ENCODE measurements at regions not wholly inside any gene's neighbourhood (a gene's known extent, or its start where the extent isn't known, plus 50 kb on each side); places are given as distances from the start of the nearest gene placed in this dataset.

DNA sequence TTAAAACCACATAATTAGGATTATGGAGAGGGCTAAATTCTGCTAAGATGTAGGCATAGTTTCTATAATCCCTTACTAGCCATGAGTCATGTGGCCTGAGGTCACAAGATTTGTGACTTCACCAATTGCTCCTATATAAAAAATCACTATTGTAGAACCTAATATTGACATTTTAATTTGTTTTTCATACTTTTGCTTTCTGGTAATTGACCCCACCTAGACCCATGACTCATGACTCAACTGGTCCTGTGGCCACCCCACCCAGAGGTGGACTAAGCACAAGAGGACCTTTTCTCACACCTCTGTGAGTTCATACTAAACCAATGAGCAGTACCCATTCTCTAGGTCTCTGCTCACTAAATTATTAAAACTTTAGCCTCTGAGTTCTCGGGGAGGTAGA lies 1567.5 kb upstream of the LRRTM1 start:
- no peaks in the 10 kb centered on the region for H3K36me3 ChIP-seq (ENCODE audit: control insufficient read depth in 2 of 2, insufficient read depth in 2 of 2, low read length in 1 of 2)
- H3K27ac ChIP-seq (ENCODE audit: low read depth in 2 of 2, low read length in 1 of 2), result no peak overlapping the region

GRCh38 chr2:81870119-81870518 lies 1565.6 kb upstream of the LRRTM1 start:
- no peaks in the 10 kb centered on the region for H3K27me3 ChIP-seq (ENCODE audit: control insufficient read depth in 1 of 2, insufficient read depth in 2 of 2, low read length in 2 of 2)
- no peaks in the 10 kb centered on the region for H3K9me3 ChIP-seq (ENCODE audit: control insufficient read depth in 2 of 2, insufficient read depth in 1 of 2, low read depth in 1 of 2, low read length in 1 of 2)
- WGBS, 2 donors, result 76 to 92% methylated on average over 1 of the region's 1 CpG
- no peaks in the 10 kb centered on the region for H3K36me3 ChIP-seq (ENCODE audit: control insufficient read depth in 2 of 2, insufficient read depth in 2 of 2, low read length in 1 of 2)
- no peaks in the 10 kb centered on the region for H3K4me1 ChIP-seq (ENCODE audit: control insufficient read depth in 2 of 2, insufficient read depth in 2 of 2, low read length in 1 of 2)
- H3K4me3 ChIP-seq (ENCODE audit: low read depth in 1 of 2, low read length in 2 of 2), result no peak overlapping the region
- H3K27ac ChIP-seq (ENCODE audit: low read depth in 2 of 2, low read length in 1 of 2), result no peak overlapping the region

More for the DNA sequence above, 1567.5 kb upstream of the LRRTM1 start:
- WGBS, 2 donors, result 87 to 91% methylated on average over 1 of the region's 1 CpG
- H3K27me3 ChIP-seq (ENCODE audit: control insufficient read depth in 1 of 2, insufficient read depth in 2 of 2, low read length in 2 of 2), result no peaks in the 10 kb centered on the region
- H3K4me1 ChIP-seq (ENCODE audit: control insufficient read depth in 2 of 2, insufficient read depth in 2 of 2, low read length in 1 of 2), result no peaks in the 10 kb centered on the region
- H3K4me3 ChIP-seq (ENCODE audit: low read depth in 1 of 2, low read length in 2 of 2), result no peak overlapping the region
- H3K9me3 ChIP-seq (ENCODE audit: control insufficient read depth in 2 of 2, insufficient read depth in 1 of 2, low read depth in 1 of 2, low read length in 1 of 2), result no peaks in the 10 kb centered on the region

GRCh38 chr2:81858998-81859397 lies 1554.4 kb upstream of the LRRTM1 start:
- no peak overlapping the region for H3K4me3 ChIP-seq (ENCODE audit: low read depth in 1 of 2, low read length in 2 of 2)
- H3K27ac ChIP-seq (ENCODE audit: low read depth in 2 of 2, low read length in 1 of 2), result no peak overlapping the region
- H3K9me3 ChIP-seq (ENCODE audit: control insufficient read depth in 2 of 2, insufficient read depth in 1 of 2, low read depth in 1 of 2, low read length in 1 of 2), result no peaks in the 10 kb centered on the region
- WGBS, 2 donors, result 46 to 51% methylated on average over 3 of the region's 3 CpGs
- no peaks in the 10 kb centered on the region for H3K27me3 ChIP-seq (ENCODE audit: control insufficient read depth in 1 of 2, insufficient read depth in 2 of 2, low read length in 2 of 2)
- H3K4me1 ChIP-seq (ENCODE audit: control insufficient read depth in 2 of 2, insufficient read depth in 2 of 2, low read length in 1 of 2), result no peaks in the 10 kb centered on the region
- no peaks in the 10 kb centered on the region for H3K36me3 ChIP-seq (ENCODE audit: control insufficient read depth in 2 of 2, insufficient read depth in 2 of 2, low read length in 1 of 2)

DNA sequence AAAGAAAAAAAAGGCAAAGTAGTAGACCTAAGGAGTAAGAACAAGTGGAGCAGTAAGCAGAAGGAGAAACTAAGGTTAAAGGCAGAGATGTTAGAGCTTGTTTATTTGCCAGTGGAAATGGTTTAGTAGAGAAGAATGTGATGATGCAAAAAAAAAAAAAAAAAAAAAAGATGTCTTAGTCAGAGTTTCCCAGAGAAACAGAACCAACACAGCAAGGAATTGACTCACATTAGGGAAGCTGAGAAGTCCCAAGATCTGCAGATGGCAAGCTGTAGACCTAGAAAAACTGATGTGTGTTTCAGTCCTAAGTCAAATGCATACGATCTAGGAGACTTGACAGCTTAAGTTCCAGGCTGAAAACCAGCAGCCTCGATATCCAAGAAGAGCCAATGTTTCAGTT lies 1548.8 kb upstream of the LRRTM1 start:
- no peaks in the 10 kb centered on the region for H3K27me3 ChIP-seq (ENCODE audit: control insufficient read depth in 1 of 2, insufficient read depth in 2 of 2, low read length in 2 of 2)
- H3K4me1 ChIP-seq (ENCODE audit: control insufficient read depth in 2 of 2, insufficient read depth in 2 of 2, low read length in 1 of 2), result no peaks in the 10 kb centered on the region
- WGBS, 2 donors, result 81 to 83% methylated on average over 2 of the region's 2 CpGs
- no peaks in the 10 kb centered on the region for H3K9me3 ChIP-seq (ENCODE audit: control insufficient read depth in 2 of 2, insufficient read depth in 1 of 2, low read depth in 1 of 2, low read length in 1 of 2)
- H3K4me3 ChIP-seq (ENCODE audit: low read depth in 1 of 2, low read length in 2 of 2), result no peak overlapping the region
- no peaks in the 10 kb centered on the region for H3K36me3 ChIP-seq (ENCODE audit: control insufficient read depth in 2 of 2, insufficient read depth in 2 of 2, low read length in 1 of 2)
- H3K27ac ChIP-seq (ENCODE audit: low read depth in 2 of 2, low read length in 1 of 2), result no peak overlapping the region

- 80 to 85% methylated on average over 2 of the region's 2 CpGs for WGBS, 2 donors
- no peaks in the 10 kb centered on the region for H3K27me3 ChIP-seq (ENCODE audit: control insufficient read depth in 1 of 2, insufficient read depth in 2 of 2, low read length in 2 of 2)
- no peaks in the 10 kb centered on the region for H3K36me3 ChIP-seq (ENCODE audit: control insufficient read depth in 2 of 2, insufficient read depth in 2 of 2, low read length in 1 of 2)
- H3K9me3 ChIP-seq (ENCODE audit: control insufficient read depth in 2 of 2, insufficient read depth in 1 of 2, low read depth in 1 of 2, low read length in 1 of 2), result no peaks in the 10 kb centered on the region
- H3K27ac ChIP-seq (ENCODE audit: low read depth in 2 of 2, low read length in 1 of 2), result no peak overlapping the region
- no peaks in the 10 kb centered on the region for H3K4me1 ChIP-seq (ENCODE audit: control insufficient read depth in 2 of 2, insufficient read depth in 2 of 2, low read length in 1 of 2)
- no peak overlapping the region for H3K4me3 ChIP-seq (ENCODE audit: low read depth in 1 of 2, low read length in 2 of 2)
These were observed 1548.1 kb upstream of the LRRTM1 start for GRCh38 chr2:81852651-81853050.

GRCh38 chr2:81839780-81840179 lies 1535.2 kb upstream of the LRRTM1 start:
- Histone ChIP-seq H3K4me3 (ENCODE audit: low read depth in 1 of 2, low read length in 2 of 2) (no peak overlapping the region), H3K4me1 (ENCODE audit: control insufficient read depth in 2 of 2, insufficient read depth in 2 of 2, low read length in 1 of 2) (no peaks in the 10 kb centered on the region), H3K27ac (ENCODE audit: low read depth in 2 of 2, low read length in 1 of 2) (no peak overlapping the region), H3K36me3 (ENCODE audit: control insufficient read depth in 2 of 2, insufficient read depth in 2 of 2, low read length in 1 of 2) (no peaks in the 10 kb centered on the region), H3K27me3 (ENCODE audit: control insufficient read depth in 1 of 2, insufficient read depth in 2 of 2, low read length in 2 of 2) (no peaks in the 10 kb centered on the region), H3K9me3 (ENCODE audit: control insufficient read depth in 2 of 2, insufficient read depth in 1 of 2, low read depth in 1 of 2, low read length in 1 of 2) (no peaks in the 10 kb centered on the region)
- WGBS, 2 donors, result 37 to 56% methylated on average over 2 of the region's 2 CpGs

DNA sequence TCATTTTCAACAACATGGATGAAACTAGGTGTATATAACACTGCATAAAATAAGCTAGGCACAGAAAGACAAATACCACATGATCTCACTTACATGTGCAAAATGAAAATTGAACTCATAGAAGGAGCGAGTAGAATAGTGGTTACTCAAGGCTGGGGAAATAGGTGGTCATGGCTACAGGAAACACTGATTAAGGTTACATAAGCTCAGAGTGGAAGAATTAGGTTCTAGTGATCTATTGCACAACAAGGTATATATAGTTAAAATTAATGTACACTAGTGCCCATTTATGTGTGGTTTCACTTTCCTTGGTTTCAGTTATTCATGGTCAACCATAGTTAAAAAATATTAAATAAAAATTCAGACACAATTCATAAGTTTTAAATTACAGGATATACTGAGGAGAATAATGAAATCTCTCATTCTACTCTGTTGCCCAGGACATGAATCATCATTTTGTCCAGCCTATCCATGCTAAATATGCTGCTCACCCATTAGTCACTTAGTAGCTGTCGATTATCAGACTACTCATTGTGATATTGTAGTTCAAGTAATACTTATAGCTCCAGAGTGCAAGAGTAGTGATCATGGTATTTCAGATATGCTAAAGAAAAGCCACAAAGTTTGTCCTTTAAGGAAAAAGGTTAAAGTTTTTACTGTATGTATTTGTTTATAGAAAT lies 1530.9 kb upstream of the LRRTM1 start:
- WGBS, 2 donors, result 78% methylated on average over 2 of the region's 2 CpGs

DNA sequence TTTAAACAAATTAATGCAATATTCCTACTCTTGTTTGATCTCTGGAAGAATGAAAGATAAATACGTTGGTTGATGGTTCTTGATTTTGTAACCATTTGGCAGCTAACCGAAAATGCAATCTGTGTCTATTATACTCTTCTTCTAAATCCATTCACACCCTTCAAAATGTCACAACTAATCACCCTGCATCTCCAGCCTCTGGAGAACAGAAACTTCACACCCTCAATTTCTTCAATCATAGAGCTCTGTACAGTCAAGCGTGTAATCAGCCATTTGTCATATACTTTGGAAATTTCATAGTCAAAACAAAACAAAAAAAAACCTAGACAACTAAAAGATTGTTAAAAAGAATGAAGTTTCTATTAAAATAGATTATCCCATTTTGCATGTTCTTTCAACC lies 1482.3 kb upstream of the LRRTM1 start:
- Histone ChIP-seq H3K4me3 (ENCODE audit: low read depth in 1 of 2, low read length in 2 of 2) (no peak overlapping the region), H3K27me3 (ENCODE audit: control insufficient read depth in 1 of 2, insufficient read depth in 2 of 2, low read length in 2 of 2) (no peaks in the 10 kb centered on the region), H3K36me3 (ENCODE audit: control insufficient read depth in 2 of 2, insufficient read depth in 2 of 2, low read length in 1 of 2) (no peaks in the 10 kb centered on the region), H3K9me3 (ENCODE audit: control insufficient read depth in 2 of 2, insufficient read depth in 1 of 2, low read depth in 1 of 2, low read length in 1 of 2) (no peaks in the 10 kb centered on the region), H3K4me1 (ENCODE audit: control insufficient read depth in 2 of 2, insufficient read depth in 2 of 2, low read length in 1 of 2) (no peaks in the 10 kb centered on the region), H3K27ac (ENCODE audit: low read depth in 2 of 2, low read length in 1 of 2) (no peak overlapping the region)
- 74 to 80% methylated on average over 3 of the region's 3 CpGs for WGBS, 2 donors

More for the DNA sequence above, 1530.9 kb upstream of the LRRTM1 start:
- Histone ChIP-seq H3K36me3 (ENCODE audit: control insufficient read depth in 2 of 2, insufficient read depth in 2 of 2, low read length in 1 of 2) (no peaks in the 10 kb centered on the region), H3K27me3 (ENCODE audit: control insufficient read depth in 1 of 2, insufficient read depth in 2 of 2, low read length in 2 of 2) (no peaks in the 10 kb centered on the region), H3K4me3 (ENCODE audit: low read depth in 1 of 2, low read length in 2 of 2) (no peak overlapping the region), H3K9me3 (ENCODE audit: control insufficient read depth in 2 of 2, insufficient read depth in 1 of 2, low read depth in 1 of 2, low read length in 1 of 2) (peaks cover 0 to 2% of the 10 kb centered on the region in 2 donors), H3K27ac (ENCODE audit: low read depth in 2 of 2, low read length in 1 of 2) (no peak overlapping the region), H3K4me1 (ENCODE audit: control insufficient read depth in 2 of 2, insufficient read depth in 2 of 2, low read length in 1 of 2) (no peaks in the 10 kb centered on the region)

GRCh38 chr2:81767187-81767912 lies 1462.8 kb upstream of the LRRTM1 start:
- no peaks in the 10 kb centered on the region for H3K4me1 ChIP-seq (ENCODE audit: control insufficient read depth in 2 of 2, insufficient read depth in 2 of 2, low read length in 1 of 2)
- H3K27me3 ChIP-seq (ENCODE audit: control insufficient read depth in 1 of 2, insufficient read depth in 2 of 2, low read length in 2 of 2), result no peaks in the 10 kb centered on the region
- no peak overlapping the region for H3K4me3 ChIP-seq (ENCODE audit: low read depth in 1 of 2, low read length in 2 of 2)
- H3K36me3 ChIP-seq (ENCODE audit: control insufficient read depth in 2 of 2, insufficient read depth in 2 of 2, low read length in 1 of 2), result no peaks in the 10 kb centered on the region
- no peak overlapping the region for H3K27ac ChIP-seq (ENCODE audit: low read depth in 2 of 2, low read length in 1 of 2)
- WGBS, 2 donors, result 56 to 59% methylated on average over 5 of the region's 5 CpGs
- peaks cover 0 to 4% of the 10 kb centered on the region in 2 donors for H3K9me3 ChIP-seq (ENCODE audit: control insufficient read depth in 2 of 2, insufficient read depth in 1 of 2, low read depth in 1 of 2, low read length in 1 of 2)

Data from esophagus (tissue), 2 donors.